ENCODE measurements at regions not wholly inside any gene's neighbourhood (a gene's known extent, or its start where the extent isn't known, plus 50 kb on each side); places are given as distances from the start of the nearest gene placed in this dataset.
"Not testable (repeated sequence)": the region's sequence is repeated elsewhere in the genome, so short reads cannot be mapped to it uniquely, and the experiment has no call there.

- Histone ChIP-seq H3K9me3 (ENCODE audit: low read depth) (no peaks in the 10 kb centered on the region), H3K4me1 (ENCODE audit: low read depth) (no peaks in the 10 kb centered on the region), H3K27me3 (no peaks in the 10 kb centered on the region), H3K27ac (no peak overlapping the region), H3K4me3 (no peak overlapping the region), H3K36me3 (no peaks in the 10 kb centered on the region)
- DNase-seq (ENCODE audit: low read depth in 1 of 2, low spot score in 1 of 2): peak in 1 of 2 donors; percentile 5
- TF ChIP-seq CTCF (IDR thresholded peaks at IDR 0.05; ENCODE audit: low read depth, low read length): no peak
These were observed 1519.6 kb downstream of the PCDH9 start for GRCh38 chr13:65710514-65710913.

- Histone ChIP-seq H3K27me3 (no peaks in the 10 kb centered on the region), H3K36me3 (no peaks in the 10 kb centered on the region), H3K27ac (no peak overlapping the region), H3K4me3 (no peak overlapping the region), H3K4me1 (ENCODE audit: low read depth) (no peaks in the 10 kb centered on the region), H3K9me3 (ENCODE audit: low read depth) (no peaks in the 10 kb centered on the region)
- no peak for DNase-seq (ENCODE audit: low read depth in 1 of 2, low spot score in 1 of 2)
- no peak for TF ChIP-seq CTCF (IDR thresholded peaks at IDR 0.05; ENCODE audit: low read depth, low read length)
These were observed 1532.3 kb downstream of the PCDH9 start for GRCh38 chr13:65697843-65698242.

- Histone ChIP-seq H3K4me1 (ENCODE audit: low read depth) (no peaks in the 10 kb centered on the region), H3K9me3 (ENCODE audit: low read depth) (no peaks in the 10 kb centered on the region), H3K27me3 (no peaks in the 10 kb centered on the region), H3K27ac (no peak overlapping the region), H3K36me3 (no peaks in the 10 kb centered on the region), H3K4me3 (no peak overlapping the region)
- no peak for TF ChIP-seq CTCF (IDR thresholded peaks at IDR 0.05; ENCODE audit: low read depth, low read length)
- DNase-seq (ENCODE audit: low read depth in 1 of 2, low spot score in 1 of 2): peak in 1 of 2 donors; percentile 7
These were observed 1550.9 kb downstream of the PCDH9 start for GRCh38 chr13:65679240-65679639.

- H3K4me1 ChIP-seq (ENCODE audit: low read depth): no peaks in the 10 kb centered on the region
- TF ChIP-seq CTCF (IDR thresholded peaks at IDR 0.05; ENCODE audit: low read depth, low read length): peak; percentile 30
- no peaks in the 10 kb centered on the region for H3K36me3 ChIP-seq
- peak in 1 of 2 donors; percentile 51 for DNase-seq (ENCODE audit: low read depth in 1 of 2, low spot score in 1 of 2)
- no peaks in the 10 kb centered on the region for H3K27me3 ChIP-seq
- H3K27ac ChIP-seq: no peak overlapping the region
- H3K4me3 ChIP-seq: no peak overlapping the region
- H3K9me3 ChIP-seq (ENCODE audit: low read depth): no peaks in the 10 kb centered on the region
These were observed 1552.2 kb downstream of the PCDH9 start for GRCh38 chr13:65677906-65678305.

- H3K4me1 ChIP-seq (ENCODE audit: low read depth); H3K9me3 ChIP-seq (ENCODE audit: low read depth); H3K27me3 ChIP-seq; H3K27ac ChIP-seq; DNase-seq (ENCODE audit: low read depth in 1 of 2, low spot score in 1 of 2); H3K36me3 ChIP-seq; H3K4me3 ChIP-seq: not testable (repeated sequence)
These were observed 1554.8 kb downstream of the PCDH9 start for GRCh38 chr13:65675383-65675782.

GRCh38 chr13:65670014-65670625 is 1560.0 kb downstream of the PCDH9 start:
- no peaks in the 10 kb centered on the region for H3K4me1 ChIP-seq (ENCODE audit: low read depth)
- H3K27ac ChIP-seq: no peak overlapping the region
- H3K9me3 ChIP-seq (ENCODE audit: low read depth): no peaks in the 10 kb centered on the region
- H3K36me3 ChIP-seq: no peaks in the 10 kb centered on the region
- no peaks in the 10 kb centered on the region for H3K27me3 ChIP-seq
- H3K4me3 ChIP-seq: no peak overlapping the region
- DNase-seq (ENCODE audit: low read depth in 1 of 2, low spot score in 1 of 2): no peak
- no peak for TF ChIP-seq CTCF (IDR thresholded peaks at IDR 0.05; ENCODE audit: low read depth, low read length)
